IPS-11a (cell line): ENCODE measurements at regions not wholly inside any gene's neighbourhood (a gene's known extent, or its start where the extent isn't known, plus 50 kb on each side); places are given as distances from the start of the nearest gene placed in this dataset.
"Not testable (repeated sequence)": the region's sequence is repeated elsewhere in the genome, so short reads cannot be mapped to it uniquely, and the experiment has no call there.

Experiments used
- H3K4me3 ChIP-seq: one replicate; pipeline ENCODE4 v1.5.1; 2013; ENCODE audit warnings: low read depth, low read length, control low read depth

GRCh38 chr3:125645616-125646015, 50.3 kb upstream of the OSBPL11 start:
- H3K4me3 ChIP-seq = no peak overlapping the region

DNA sequence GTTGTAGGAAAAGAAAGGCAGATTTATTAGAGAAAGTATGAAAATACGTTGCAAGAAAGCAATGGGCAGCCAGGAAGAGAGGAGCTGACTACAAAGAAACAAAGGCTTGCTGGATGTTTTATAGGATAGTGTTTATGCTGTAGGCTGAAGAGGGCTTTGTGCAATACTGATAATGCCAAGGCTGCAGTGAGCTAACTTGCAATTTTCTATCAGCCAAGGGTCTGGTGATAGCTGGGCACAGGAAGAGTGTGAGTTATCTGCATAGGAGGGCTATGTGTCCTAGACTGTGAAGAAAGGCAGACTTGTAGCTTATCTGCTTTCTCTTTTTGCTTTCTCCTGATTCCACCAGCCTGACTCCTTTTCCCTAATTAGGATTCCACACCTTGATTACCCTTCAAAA, 51.3 kb upstream of the OSBPL11 start:
- no peak overlapping the region for H3K4me3 ChIP-seq

DNA sequence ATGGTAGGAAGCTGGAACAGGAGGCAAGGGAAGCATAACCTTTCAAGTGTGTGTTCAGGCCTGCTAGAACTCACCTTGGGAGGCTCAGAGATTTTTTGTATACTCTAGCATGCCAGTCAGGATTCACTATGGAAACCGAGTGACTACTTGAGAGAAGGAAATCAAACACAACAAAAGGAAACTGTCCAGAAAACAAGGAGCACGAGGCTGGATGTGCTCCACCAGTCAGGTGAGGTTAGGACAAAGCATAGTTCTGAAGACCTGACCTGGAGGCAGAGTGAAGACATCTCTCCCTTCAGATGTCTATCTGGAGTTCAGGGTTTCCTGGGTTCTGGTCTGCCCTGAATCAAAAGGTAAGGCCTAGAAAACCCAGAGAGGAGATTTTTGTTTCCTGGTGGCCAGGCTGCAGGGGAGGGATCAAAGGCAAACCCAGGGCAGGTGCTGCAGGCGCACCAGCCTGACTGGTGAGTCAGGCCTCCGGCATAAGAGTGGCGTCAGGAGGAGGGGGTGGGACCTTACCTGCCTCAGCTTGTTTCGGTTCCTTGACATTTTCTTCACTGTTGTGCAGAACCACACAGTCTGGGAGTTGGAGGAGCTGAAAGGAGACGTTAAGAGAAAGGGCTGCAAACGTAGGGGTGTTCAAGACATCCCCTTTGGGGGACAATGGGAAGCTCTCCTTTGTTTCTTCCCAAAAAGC, 52.2 kb upstream of the OSBPL11 start:
- H3K4me3 ChIP-seq = no peak overlapping the region

GRCh38 chr3:125651244-125651643, 55.9 kb upstream of the OSBPL11 start:
- no peak overlapping the region for H3K4me3 ChIP-seq

DNA sequence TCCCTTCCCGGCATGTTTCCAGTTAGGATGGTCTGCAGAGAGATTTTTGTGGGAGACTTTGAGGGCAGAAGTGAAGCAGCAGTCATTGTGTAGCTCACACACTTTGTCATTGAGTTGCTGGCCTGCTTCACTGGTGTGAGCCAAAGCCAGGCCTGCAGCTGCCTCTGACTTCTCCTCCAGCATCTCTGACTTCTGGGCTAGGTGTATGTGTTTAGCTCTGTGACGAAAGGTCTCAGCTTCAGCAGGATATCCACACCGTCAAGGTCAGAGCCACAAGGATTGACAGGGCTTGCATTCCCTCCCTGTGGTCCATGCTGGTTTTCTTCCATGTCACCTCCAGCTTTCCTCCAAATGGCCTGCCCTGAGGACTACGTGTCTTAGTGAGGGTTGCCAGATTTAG, 57.1 kb upstream of the OSBPL11 start:
- no peak overlapping the region for H3K4me3 ChIP-seq

DNA sequence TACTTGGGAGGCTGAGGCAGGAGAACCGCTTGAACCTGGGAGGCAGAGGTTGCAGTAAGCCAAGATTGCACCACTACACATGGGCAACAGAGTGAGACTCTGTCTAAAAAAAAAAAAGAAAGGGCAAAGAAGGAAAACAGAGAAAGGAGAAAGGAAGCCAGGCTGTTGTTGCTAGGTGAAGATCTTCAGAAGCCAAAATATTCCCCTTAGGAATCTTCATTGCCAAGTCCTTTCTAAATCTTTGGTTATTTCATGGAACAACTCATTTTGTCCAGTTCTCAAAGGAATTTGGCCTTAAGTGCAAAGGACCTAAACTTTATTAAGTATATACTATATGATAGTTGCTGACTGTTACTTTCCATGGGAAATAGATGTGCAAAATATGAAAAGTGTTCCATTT, 59.2 kb upstream of the OSBPL11 start:
- no peak overlapping the region for H3K4me3 ChIP-seq

- no peak overlapping the region for H3K4me3 ChIP-seq
Observed at GRCh38 chr3:125662675-125663074, 67.4 kb upstream of the OSBPL11 start.

- no peak overlapping the region for H3K4me3 ChIP-seq
Observed at GRCh38 chr3:125670352-125670751, 75.1 kb upstream of the OSBPL11 start.

DNA sequence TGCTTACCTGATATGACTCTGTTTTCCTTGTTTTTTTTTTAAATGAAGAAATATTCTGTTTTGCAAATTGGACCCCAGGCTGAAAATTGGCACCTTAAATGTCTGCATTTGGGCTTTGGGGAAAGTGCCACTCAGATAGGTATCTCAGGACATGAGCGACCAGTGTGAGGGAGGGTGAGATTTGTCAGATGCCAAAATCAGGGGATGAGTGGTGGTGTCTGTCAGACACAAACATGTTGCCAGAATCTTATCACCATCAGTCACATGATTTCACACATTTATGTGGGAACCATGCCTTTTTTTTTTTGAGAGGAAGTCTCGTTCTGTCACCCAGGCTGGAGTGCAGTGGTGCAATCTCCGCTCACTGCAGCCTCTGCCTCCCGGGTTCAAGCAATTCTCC, 75.6 kb upstream of the OSBPL11 start:
- no peak overlapping the region for H3K4me3 ChIP-seq

DNA sequence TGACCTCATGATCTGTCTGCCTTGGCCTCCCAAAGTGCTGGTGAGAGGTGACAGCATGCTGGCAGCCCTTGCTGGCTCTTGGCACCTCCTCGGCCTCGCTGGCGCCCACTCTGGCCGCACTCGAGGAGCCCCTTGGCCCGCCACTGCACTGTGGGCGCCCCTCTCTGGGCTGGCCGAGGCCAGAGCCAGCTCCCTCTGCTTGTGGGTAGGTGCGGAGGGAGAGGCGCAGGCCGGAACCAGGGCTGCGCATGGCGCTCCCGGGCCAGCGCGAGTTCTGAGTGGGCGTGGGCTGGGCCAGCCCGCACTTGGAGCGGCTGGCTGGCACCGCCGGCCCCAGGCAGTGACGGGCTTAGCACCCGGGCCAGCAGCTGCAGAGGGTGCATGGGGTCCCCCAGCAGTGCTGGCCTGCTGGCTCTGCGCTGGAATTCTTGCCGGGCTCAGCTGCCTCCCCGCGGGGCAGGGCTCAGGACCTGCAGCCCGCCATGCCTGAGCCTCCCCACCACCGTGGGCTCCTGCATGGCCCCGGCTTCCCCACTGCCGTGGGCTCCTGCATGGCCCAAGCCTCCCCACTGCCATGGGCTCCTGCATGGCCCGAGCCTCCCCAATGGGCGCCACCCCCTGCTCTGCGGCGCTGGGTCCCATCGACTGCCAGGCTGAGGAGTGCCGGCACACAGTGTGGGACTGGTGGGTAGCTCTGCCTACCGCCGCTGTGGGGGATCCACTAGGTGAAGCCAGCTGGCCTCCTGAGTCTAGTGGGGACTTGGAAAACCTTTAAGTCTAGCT, 76.4 kb upstream of the OSBPL11 start:
- no peak overlapping the region for H3K4me3 ChIP-seq

DNA sequence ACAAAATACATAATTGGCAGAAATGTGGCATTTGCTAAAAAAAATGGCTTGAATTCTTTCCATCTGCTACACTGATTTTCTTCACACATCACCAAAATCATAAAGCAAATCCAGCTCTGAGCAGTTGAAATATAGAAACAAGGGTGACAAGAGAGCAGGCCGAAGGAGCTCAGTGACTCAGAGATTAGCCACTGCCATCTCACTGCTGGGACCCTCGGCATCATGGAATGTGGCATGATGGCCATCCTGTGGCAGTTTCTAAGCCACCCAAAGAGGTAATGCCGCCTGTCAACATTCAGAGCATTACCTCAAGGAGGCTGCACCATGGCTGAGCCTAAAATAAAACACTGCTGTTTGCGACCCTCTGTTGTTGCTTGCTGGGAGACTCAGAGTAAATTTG, 80.5 kb upstream of the OSBPL11 start:
- no peak overlapping the region for H3K4me3 ChIP-seq

GRCh38 chr3:125679258-125679657, 84.0 kb upstream of the OSBPL11 start:
- H3K4me3 ChIP-seq = no peak overlapping the region

- H3K4me3 ChIP-seq = no peak overlapping the region
Observed at GRCh38 chr3:125681146-125681545, 85.8 kb upstream of the OSBPL11 start.

DNA sequence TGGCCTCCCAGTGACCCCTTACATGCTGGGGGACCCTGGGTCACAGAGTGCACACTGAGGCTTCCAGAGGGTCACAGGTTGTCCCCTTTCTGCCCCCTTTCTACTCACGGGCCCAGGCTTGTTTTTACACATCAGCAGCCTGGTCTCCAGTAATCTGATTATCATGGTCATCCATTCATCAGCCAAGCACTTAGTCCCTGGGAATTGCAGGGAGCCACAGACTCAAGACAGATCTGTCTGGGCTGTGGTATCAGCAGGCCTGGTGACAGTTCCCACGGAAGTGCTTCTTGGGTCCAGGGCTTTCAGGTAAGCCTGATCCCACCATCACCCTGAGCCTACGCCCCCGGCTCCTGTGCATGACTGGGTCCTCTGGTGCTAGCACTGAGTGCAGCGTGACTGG, 86.6 kb upstream of the OSBPL11 start:
- not testable (repeated sequence) for H3K4me3 ChIP-seq

DNA sequence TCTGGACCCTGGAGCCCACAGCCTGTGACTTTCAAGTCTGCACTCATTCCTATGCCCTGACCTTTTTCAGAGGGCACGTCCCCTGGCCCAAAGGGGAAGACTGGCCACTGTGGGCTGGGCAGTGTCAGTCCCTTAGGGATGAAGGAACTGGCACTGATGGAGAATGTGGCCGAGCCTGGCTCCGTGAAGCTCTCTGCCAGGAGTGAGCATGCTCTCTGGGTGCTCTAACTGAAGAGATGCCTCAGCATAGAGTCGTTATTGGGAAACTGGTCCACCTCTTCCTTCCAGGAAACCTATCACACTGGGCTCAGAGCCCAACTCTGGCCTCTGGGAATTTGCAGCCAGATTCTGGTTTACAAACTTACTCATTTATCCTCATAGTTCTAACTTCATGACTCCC, 87.3 kb upstream of the OSBPL11 start:
- H3K4me3 ChIP-seq = not testable (repeated sequence)

- no peak overlapping the region for H3K4me3 ChIP-seq
Observed at GRCh38 chr3:125683067-125683829, 88.0 kb upstream of the OSBPL11 start.

GRCh38 chr3:125684199-125684598, 88.9 kb upstream of the OSBPL11 start:
- no peak overlapping the region for H3K4me3 ChIP-seq

DNA sequence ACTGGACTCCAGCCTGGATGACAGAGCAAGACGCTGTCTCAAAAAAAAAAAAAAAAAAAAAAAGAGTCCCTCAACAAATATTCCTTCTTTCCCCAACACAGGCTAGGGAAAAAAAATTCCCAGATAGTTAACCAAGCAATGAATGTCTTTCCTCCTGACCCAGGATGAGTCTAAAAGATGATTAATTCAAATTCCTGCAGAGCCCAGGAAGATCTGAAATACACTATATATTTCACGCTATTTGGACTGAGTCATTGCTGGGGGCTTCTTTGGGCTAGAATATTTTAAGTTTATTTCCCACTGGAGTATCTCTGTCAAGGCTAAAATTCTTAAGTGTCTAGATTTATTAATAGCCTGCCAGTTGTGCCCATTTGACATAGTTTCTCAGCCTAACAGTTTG, 90.4 kb upstream of the OSBPL11 start:
- H3K4me3 ChIP-seq = not testable (repeated sequence)

- H3K4me3 ChIP-seq = no peak overlapping the region
Observed at GRCh38 chr3:125692361-125692760, 97.1 kb upstream of the OSBPL11 start.

GRCh38 chr3:125693887-125694286, 98.6 kb upstream of the OSBPL11 start:
- no peak overlapping the region for H3K4me3 ChIP-seq

DNA sequence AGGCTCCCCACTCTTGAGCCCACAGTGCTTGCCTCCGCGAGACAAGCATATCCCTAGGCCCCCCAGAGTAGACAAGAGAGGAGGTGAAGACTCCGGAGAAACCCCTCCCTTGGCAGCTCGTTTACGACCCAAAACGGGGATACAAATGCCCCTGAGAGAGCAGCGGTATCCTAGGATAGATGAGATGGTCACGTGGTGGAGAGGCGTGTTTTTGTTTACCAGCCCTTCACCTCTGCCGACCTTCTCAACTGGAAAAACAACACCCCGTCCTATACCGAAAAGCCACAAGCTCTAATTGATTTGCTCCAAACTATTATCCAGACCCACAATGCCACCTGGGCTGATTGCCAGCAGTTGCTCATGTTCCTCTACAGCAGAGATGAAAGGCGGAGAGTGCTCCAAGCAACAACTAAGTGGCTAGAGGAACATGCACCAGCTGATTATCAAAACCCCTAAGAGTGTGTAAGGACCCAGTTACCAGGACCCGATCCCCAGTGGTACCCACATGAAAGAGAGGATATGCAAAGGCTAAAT, 99.5 kb upstream of the OSBPL11 start:
- no peak overlapping the region for H3K4me3 ChIP-seq

- H3K4me3 ChIP-seq = no peak overlapping the region
Observed at GRCh38 chr3:125695688-125696087, 100.4 kb upstream of the OSBPL11 start.
